Breast epithelium (tissue), 3 donors: ENCODE measurements at regions not wholly inside any gene's neighbourhood (a gene's known extent, or its start where the extent isn't known, plus 50 kb on each side); places are given as distances from the start of the nearest gene placed in this dataset.

ENCODE experiments used
- CTCF ChIP-seq, 3 donors: fragments of 450-650 bp; IDR thresholded peaks; one replicate each; pipeline ENCODE4 v1.5.1; 2016 to 2017; ENCODE audit warnings: antibody characterized with exemption in 3 of 3, mild to moderate bottlenecking in 3 of 3, moderate library complexity in 3 of 3
- POLR2A ChIP-seq: fragments of 450-650 bp; IDR thresholded peaks from one replicate; pipeline ENCODE4 v1.6.1; 2016; ENCODE audit warnings: antibody characterized with exemption, mild to moderate bottlenecking, moderate library complexity

GRCh38 chr1:209074575-209075250 is 508.8 kb upstream of the CAMK1G start:
- TF ChIP-seq CTCF (IDR thresholded peaks at IDR 0.05) (no peak), POLR2A (no peak)
